ENCODE measurements at regions not wholly inside any gene's neighbourhood (a gene's known extent, or its start where the extent isn't known, plus 50 kb on each side); places are given as distances from the start of the nearest gene placed in this dataset.

- TF ChIP-seq CTCF (IDR thresholded peaks at IDR 0.05) (no peak), POLR2A (IDR thresholded peaks at IDR 0.05) (no peak)
These were observed 198.3 kb downstream of the MN1 start for GRCh38 chr22:27603111-27603799.

All from adrenal gland (tissue), 5 donors.